Astrocyte of the cerebellum (primary cell): ENCODE measurements at regions not wholly inside any gene's neighbourhood (a gene's known extent, or its start where the extent isn't known, plus 50 kb on each side); places are given as distances from the start of the nearest gene placed in this dataset.

Experiments used
- DNase-seq: peaks from one replicate; pipeline ENCODE4 v3.0.0-alpha.2; 2011; ENCODE audit warnings: low read depth
- H3K4me3 ChIP-seq: 2 replicates; pipeline ENCODE4 v1.5.1; 2011; ENCODE audit warnings: mild to moderate bottlenecking, low read depth, low read length, moderate library complexity
- CTCF ChIP-seq: IDR thresholded peaks from 2 replicates; pipeline ENCODE4 v1.5.1; 2012; ENCODE audit warnings: low read length, low read depth, moderate library complexity, mild to moderate bottlenecking; ENCODE audit errors: missing control alignments
- in situ Hi-C: cut with HindIII; loops from 2 replicates; pipeline ENCODE4 v1.10.0; 2017; ENCODE audit warnings: low sequenced_read_pairs

GRCh38 chr3:10746684-10747083 lies 69.3 kb upstream of the SLC6A11 start:
- TF ChIP-seq CTCF = no peak
- in situ Hi-C loops = no loop called here
- DNase-seq = no peak
- H3K4me3 ChIP-seq = no peak overlapping the region

GRCh38 chr3:10747341-10747740 lies 68.7 kb upstream of the SLC6A11 start:
- in situ Hi-C loops = no loop called here
- no peak for TF ChIP-seq CTCF
- no peak for DNase-seq

GRCh38 chr3:10748040-10748439 lies 68.0 kb upstream of the SLC6A11 start:
- H3K4me3 ChIP-seq = no peak overlapping the region
- in situ Hi-C loops = no loop called here
- no peak for DNase-seq
- no peak for TF ChIP-seq CTCF

More at GRCh38 chr3:10747341-10747740, 68.7 kb upstream of the SLC6A11 start:
- H3K4me3 ChIP-seq = no peak overlapping the region

GRCh38 chr3:10753964-10754363 lies 62.1 kb upstream of the SLC6A11 start:
- no peak overlapping the region for H3K4me3 ChIP-seq
- DNase-seq = peak; percentile 24
- in situ Hi-C loops = loop anchor here (5.0 to 25.0 kb wide), 2 partner anchors 107 to 583 kb away; no protein-coding TSS in a partner anchor
- no peak for TF ChIP-seq CTCF

- H3K4me3 ChIP-seq = no peak overlapping the region
- in situ Hi-C loops = loop anchor here (25.0 kb wide), 1 partner anchor 581 kb away; no protein-coding TSS in a partner anchor
- TF ChIP-seq CTCF = no peak
- DNase-seq = no peak
Measured at GRCh38 chr3:10756546-10756945, 59.5 kb upstream of the SLC6A11 start.

- in situ Hi-C loops = loop anchor here (25.0 kb wide), 1 partner anchor 580 kb away; no protein-coding TSS in a partner anchor
- no peak for DNase-seq
- H3K4me3 ChIP-seq = no peak overlapping the region
- TF ChIP-seq CTCF = no peak
Measured at GRCh38 chr3:10757021-10757820, 58.8 kb upstream of the SLC6A11 start.
